Keratinocyte (primary cell): ENCODE measurements at regions not wholly inside any gene's neighbourhood (a gene's known extent, or its start where the extent isn't known, plus 50 kb on each side); places are given as distances from the start of the nearest gene placed in this dataset.

Experiments used
- DNase-seq: peaks from one replicate; pipeline ENCODE4 v3.0.0-alpha.2; 2011; ENCODE audit warnings: low read depth, missing footprints, low spot score
- FAIRE-seq: peaks from 2 replicates; lab custom pipeline; 2011; peaks lifted over from hg19 to GRCh38; lab: Jason Lieb, UNC
- H2AFZ ChIP-seq: 2 replicates; pipeline ENCODE4 v1.6.0; 2012; ENCODE audit warnings: low read length, control low read depth, inconsistent platforms; ENCODE audit not compliant: control insufficient read depth
- H3K27ac ChIP-seq: 2 replicates; pipeline ENCODE4 v1.5.1; 2011; ENCODE audit warnings: low read length; ENCODE audit not compliant: control insufficient read depth, insufficient read depth
- H3K27me3 ChIP-seq: 3 replicates; pipeline ENCODE4 v1.6.0; 2011; ENCODE audit warnings: low read length; ENCODE audit not compliant: control insufficient read depth, insufficient read depth; ENCODE audit errors: extremely low read depth
- H3K36me3 ChIP-seq, 2 experiments: 2 replicates in 1 of 2; 3 replicates in 1 of 2; pipeline ENCODE4 v1.5.1; 2011; ENCODE audit warnings: low read length in 2 of 2, mild to moderate bottlenecking in 1 of 2; ENCODE audit not compliant: control insufficient read depth in 2 of 2, insufficient read depth in 2 of 2; ENCODE audit errors: extremely low read depth in 1 of 2
- H3K4me1 ChIP-seq: 3 replicates; pipeline ENCODE4 v1.5.1; 2011; ENCODE audit warnings: low read length; ENCODE audit not compliant: control insufficient read depth, insufficient read depth; ENCODE audit errors: extremely low read depth
- H3K4me2 ChIP-seq: 3 replicates; pipeline ENCODE4 v1.6.0; 2011; ENCODE audit warnings: low read depth, low read length; ENCODE audit not compliant: control insufficient read depth, insufficient read depth; ENCODE audit errors: extremely low read depth
- H3K4me3 ChIP-seq, 3 experiments: fragments of 200-600 bp in 1 of 3; sonication (generic) in 1 of 3; 2 replicates in 2 of 3; 3 replicates in 1 of 3; pipeline ENCODE4 v1.5.1; 2011 to 2016; ENCODE audit warnings: low read length in 3 of 3, mild to moderate bottlenecking in 3 of 3, control low read depth in 2 of 3, inconsistent platforms in 1 of 3, low read depth in 1 of 3, mixed read lengths in 1 of 3, mixed run types in 1 of 3, moderate library complexity in 1 of 3; ENCODE audit not compliant: control insufficient read depth in 2 of 3, insufficient read depth in 2 of 3; ENCODE audit errors: extremely low read depth in 1 of 3
- H3K79me2 ChIP-seq: 2 replicates; pipeline ENCODE4 v1.6.0; 2012; ENCODE audit warnings: low read length; ENCODE audit not compliant: control insufficient read depth, insufficient read depth
- H3K9ac ChIP-seq: 3 replicates; pipeline ENCODE4 v1.6.0; 2011; ENCODE audit warnings: low read length; ENCODE audit not compliant: control insufficient read depth, insufficient read depth; ENCODE audit errors: extremely low read depth
- H3K9me1 ChIP-seq: 3 replicates; pipeline ENCODE4 v1.6.0; 2011; ENCODE audit warnings: low read length; ENCODE audit not compliant: control insufficient read depth, insufficient read depth; ENCODE audit errors: extremely low read depth
- H3K9me3 ChIP-seq: 2 replicates; pipeline ENCODE4 v1.5.1; 2012; ENCODE audit warnings: low read depth, low read length; ENCODE audit not compliant: control insufficient read depth
- H4K20me1 ChIP-seq: 3 replicates; pipeline ENCODE4 v1.6.0; 2011; ENCODE audit warnings: low read length; ENCODE audit not compliant: control insufficient read depth, insufficient read depth; ENCODE audit errors: extremely low read depth
- EZH2 ChIP-seq: IDR thresholded peaks from one replicate; pipeline ENCODE4 v1.6.1; 2012; ENCODE audit warnings: inconsistent platforms, mild to moderate bottlenecking, low read length, moderate library complexity
- dilution Hi-C: fragments of 300-500 bp; cut with MboI; formaldehyde crosslinking; loops from one replicate; pipeline ENCODE4 v1.7.0; 2020; ENCODE audit warnings: low sequenced_read_pairs; ENCODE audit not compliant: extremely low pct_ligation_motif_present
- TF ChIP-seq, protein P1 (sequence below), 3 experiments: IDR thresholded peaks in 1 of 3; conservative IDR thresholded peaks in 1 of 3; optimal IDR thresholded peaks in 1 of 3; 2 replicates in 2 of 3; 3 replicates in 1 of 3; pipeline versions ENCODE3 to v1.5.1; 2011; ENCODE audit warnings: low read length in 3 of 3, mild to moderate bottlenecking in 3 of 3, moderate library complexity in 2 of 3, control low read depth in 1 of 3, inconsistent platforms in 1 of 3; ENCODE audit not compliant: insufficient read depth in 2 of 3; ENCODE audit errors: extremely low read depth in 1 of 3

DNA sequence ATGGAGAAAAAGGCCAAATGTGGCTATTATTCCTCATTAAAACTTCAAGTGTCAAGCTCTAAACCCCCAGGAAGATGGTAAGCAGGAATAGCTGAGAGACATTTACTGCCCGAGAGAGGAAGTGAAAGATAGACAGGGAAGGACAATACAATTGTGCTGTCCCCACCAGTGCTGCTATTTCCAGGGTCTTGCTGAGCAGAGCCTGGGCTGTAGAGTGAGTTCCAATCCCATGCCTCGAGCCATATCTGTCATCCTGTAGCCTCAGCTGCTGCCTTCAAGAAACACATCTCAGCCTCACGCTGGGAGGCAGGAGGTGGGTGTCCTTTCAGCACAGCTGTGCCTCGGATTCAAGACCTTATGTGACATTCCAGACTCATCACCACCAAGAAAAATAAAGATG, 114.0 kb downstream of the RPAP3 start:
- dilution Hi-C loops, result no loop called here
- no peaks in the 10 kb centered on the region for H4K20me1 ChIP-seq
- no peak overlapping the region for H3K27ac ChIP-seq
- H3K9me3 ChIP-seq, result no peaks in the 10 kb centered on the region
- no peak overlapping the region for H2AFZ ChIP-seq
- TF ChIP-seq, protein P1, sequence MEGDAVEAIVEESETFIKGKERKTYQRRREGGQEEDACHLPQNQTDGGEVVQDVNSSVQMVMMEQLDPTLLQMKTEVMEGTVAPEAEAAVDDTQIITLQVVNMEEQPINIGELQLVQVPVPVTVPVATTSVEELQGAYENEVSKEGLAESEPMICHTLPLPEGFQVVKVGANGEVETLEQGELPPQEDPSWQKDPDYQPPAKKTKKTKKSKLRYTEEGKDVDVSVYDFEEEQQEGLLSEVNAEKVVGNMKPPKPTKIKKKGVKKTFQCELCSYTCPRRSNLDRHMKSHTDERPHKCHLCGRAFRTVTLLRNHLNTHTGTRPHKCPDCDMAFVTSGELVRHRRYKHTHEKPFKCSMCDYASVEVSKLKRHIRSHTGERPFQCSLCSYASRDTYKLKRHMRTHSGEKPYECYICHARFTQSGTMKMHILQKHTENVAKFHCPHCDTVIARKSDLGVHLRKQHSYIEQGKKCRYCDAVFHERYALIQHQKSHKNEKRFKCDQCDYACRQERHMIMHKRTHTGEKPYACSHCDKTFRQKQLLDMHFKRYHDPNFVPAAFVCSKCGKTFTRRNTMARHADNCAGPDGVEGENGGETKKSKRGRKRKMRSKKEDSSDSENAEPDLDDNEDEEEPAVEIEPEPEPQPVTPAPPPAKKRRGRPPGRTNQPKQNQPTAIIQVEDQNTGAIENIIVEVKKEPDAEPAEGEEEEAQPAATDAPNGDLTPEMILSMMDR (optimal IDR thresholded peaks at IDR 0.05 in 1 of 3, IDR thresholded peaks at IDR 0.05 in 1 of 3, conservative IDR thresholded peaks at IDR 0.05 in 1 of 3; ENCODE audit: extremely low read depth in 1 of 3, insufficient read depth in 2 of 3, low read length in 3 of 3), result no peak
- no peak for TF ChIP-seq EZH2
- no peaks in the 10 kb centered on the region for H3K36me3 ChIP-seq
- DNase-seq (no peak), FAIRE-seq (no peak)
- no peaks in the 10 kb centered on the region for H3K27me3 ChIP-seq
- H3K4me1 ChIP-seq, result no peaks in the 10 kb centered on the region
- H3K9me1 ChIP-seq, result no peaks in the 10 kb centered on the region
- no peaks in the 10 kb centered on the region for H3K79me2 ChIP-seq
- H3K4me2 ChIP-seq, result no peak overlapping the region
- no peak overlapping the region for H3K4me3 ChIP-seq
- no peak overlapping the region for H3K9ac ChIP-seq

- H3K9ac ChIP-seq, result no peak overlapping the region
- dilution Hi-C loops, result no loop called here
- no peaks in the 10 kb centered on the region for H3K9me3 ChIP-seq
- FAIRE-seq (no peak), DNase-seq (no peak)
- H3K27ac ChIP-seq, result no peak overlapping the region
- no peaks in the 10 kb centered on the region for H3K27me3 ChIP-seq
- H2AFZ ChIP-seq, result no peak overlapping the region
- H3K4me1 ChIP-seq, result no peaks in the 10 kb centered on the region
- H3K79me2 ChIP-seq, result no peaks in the 10 kb centered on the region
- no peak for TF ChIP-seq EZH2
- TF ChIP-seq, protein P1 (optimal IDR thresholded peaks at IDR 0.05 in 1 of 3, IDR thresholded peaks at IDR 0.05 in 1 of 3, conservative IDR thresholded peaks at IDR 0.05 in 1 of 3; ENCODE audit: extremely low read depth in 1 of 3, insufficient read depth in 2 of 3, low read length in 3 of 3), result no peak
- H3K4me2 ChIP-seq, result no peak overlapping the region
- H3K9me1 ChIP-seq, result no peaks in the 10 kb centered on the region
- H3K36me3 ChIP-seq, result no peaks in the 10 kb centered on the region
- no peak overlapping the region for H3K4me3 ChIP-seq
- no peaks in the 10 kb centered on the region for H4K20me1 ChIP-seq
Measured at GRCh38 chr12:47591361-47591791, 114.5 kb downstream of the RPAP3 start.
